Fibroblast of lung (primary cell): ENCODE measurements at regions not wholly inside any gene's neighbourhood (a gene's known extent, or its start where the extent isn't known, plus 50 kb on each side); places are given as distances from the start of the nearest gene placed in this dataset.

ENCODE experiments used
- EZH2 ChIP-seq: IDR thresholded peaks from 2 replicates; pipeline ENCODE4 v1.5.1; 2012; ENCODE audit warnings: low read length, control low read depth, mild to moderate bottlenecking; ENCODE audit errors: missing control alignments
- TF ChIP-seq, protein P1 (sequence below), 2 donors: IDR thresholded peaks in 1 of 2; conservative IDR thresholded peaks in 1 of 2; 1 replicate in 1 of 2; 2 replicates in 1 of 2; pipeline ENCODE4 v1.5.1; 2011 to 2012; ENCODE audit warnings: low read length in 2 of 2, control low read depth in 1 of 2, inconsistent platforms in 1 of 2, low read depth in 1 of 2, mild to moderate bottlenecking in 1 of 2

DNA sequence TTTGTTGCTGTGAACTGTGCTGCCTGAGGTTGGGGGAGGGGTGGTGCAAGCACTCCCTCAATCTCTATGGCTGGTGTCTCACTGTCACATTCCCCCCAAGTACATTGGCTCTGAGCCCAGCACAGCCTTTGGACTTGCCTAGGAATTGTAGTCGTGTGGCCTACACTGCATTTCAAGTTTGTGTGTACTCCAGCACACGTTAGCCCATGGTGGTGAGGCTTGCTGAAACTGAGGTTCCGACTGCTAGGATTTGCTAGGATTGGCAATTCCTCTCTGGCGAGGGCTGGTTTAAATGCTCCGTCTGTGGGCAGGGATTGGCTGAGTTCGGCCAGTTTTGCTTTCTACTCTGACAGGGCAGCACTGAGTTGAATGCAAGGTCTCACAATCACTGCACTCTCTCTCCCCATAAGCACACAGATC, 121.7 kb upstream of the CXXC4 start:
- TF ChIP-seq, protein P1, sequence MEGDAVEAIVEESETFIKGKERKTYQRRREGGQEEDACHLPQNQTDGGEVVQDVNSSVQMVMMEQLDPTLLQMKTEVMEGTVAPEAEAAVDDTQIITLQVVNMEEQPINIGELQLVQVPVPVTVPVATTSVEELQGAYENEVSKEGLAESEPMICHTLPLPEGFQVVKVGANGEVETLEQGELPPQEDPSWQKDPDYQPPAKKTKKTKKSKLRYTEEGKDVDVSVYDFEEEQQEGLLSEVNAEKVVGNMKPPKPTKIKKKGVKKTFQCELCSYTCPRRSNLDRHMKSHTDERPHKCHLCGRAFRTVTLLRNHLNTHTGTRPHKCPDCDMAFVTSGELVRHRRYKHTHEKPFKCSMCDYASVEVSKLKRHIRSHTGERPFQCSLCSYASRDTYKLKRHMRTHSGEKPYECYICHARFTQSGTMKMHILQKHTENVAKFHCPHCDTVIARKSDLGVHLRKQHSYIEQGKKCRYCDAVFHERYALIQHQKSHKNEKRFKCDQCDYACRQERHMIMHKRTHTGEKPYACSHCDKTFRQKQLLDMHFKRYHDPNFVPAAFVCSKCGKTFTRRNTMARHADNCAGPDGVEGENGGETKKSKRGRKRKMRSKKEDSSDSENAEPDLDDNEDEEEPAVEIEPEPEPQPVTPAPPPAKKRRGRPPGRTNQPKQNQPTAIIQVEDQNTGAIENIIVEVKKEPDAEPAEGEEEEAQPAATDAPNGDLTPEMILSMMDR (conservative IDR thresholded peaks at IDR 0.05 in 1 of 2, IDR thresholded peaks at IDR 0.05 in 1 of 2; ENCODE audit: low read depth in 1 of 2, low read length in 2 of 2): no peak
- TF ChIP-seq EZH2: no peak
